ENCODE measurements at regions not wholly inside any gene's neighbourhood (a gene's known extent, or its start where the extent isn't known, plus 50 kb on each side); places are given as distances from the start of the nearest gene placed in this dataset.

DNA sequence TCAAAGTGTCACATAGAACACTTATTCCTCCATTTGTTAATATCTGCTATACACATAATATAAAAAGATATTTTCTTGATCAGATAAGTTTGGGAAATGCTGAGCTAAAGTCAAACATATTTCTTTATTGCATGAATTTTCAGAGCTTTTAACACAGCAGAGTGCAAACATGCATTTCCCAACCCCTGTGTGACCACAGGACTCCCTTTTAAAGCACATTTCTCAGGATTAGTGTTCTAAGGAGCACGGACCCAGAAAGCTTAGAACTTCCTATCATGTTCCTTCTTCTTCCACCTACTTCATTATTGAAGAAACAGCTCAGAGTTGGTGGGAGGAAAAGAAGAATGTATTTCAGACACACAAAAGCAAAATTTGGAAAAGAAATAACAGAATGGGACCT, 109.1 kb upstream of the CDC42BPA start:
- no peaks in the 10 kb centered on the region for H3K9me3 ChIP-seq (ENCODE audit: low read depth)
- no peaks in the 10 kb centered on the region for H3K79me2 ChIP-seq (ENCODE audit: low read depth)
- TF ChIP-seq, protein P1, sequence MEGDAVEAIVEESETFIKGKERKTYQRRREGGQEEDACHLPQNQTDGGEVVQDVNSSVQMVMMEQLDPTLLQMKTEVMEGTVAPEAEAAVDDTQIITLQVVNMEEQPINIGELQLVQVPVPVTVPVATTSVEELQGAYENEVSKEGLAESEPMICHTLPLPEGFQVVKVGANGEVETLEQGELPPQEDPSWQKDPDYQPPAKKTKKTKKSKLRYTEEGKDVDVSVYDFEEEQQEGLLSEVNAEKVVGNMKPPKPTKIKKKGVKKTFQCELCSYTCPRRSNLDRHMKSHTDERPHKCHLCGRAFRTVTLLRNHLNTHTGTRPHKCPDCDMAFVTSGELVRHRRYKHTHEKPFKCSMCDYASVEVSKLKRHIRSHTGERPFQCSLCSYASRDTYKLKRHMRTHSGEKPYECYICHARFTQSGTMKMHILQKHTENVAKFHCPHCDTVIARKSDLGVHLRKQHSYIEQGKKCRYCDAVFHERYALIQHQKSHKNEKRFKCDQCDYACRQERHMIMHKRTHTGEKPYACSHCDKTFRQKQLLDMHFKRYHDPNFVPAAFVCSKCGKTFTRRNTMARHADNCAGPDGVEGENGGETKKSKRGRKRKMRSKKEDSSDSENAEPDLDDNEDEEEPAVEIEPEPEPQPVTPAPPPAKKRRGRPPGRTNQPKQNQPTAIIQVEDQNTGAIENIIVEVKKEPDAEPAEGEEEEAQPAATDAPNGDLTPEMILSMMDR (IDR thresholded peaks at IDR 0.05) = no peak
- TF ChIP-seq EZH2phosphoT487 (IDR thresholded peaks at IDR 0.05) (no peak), EZH2 (IDR thresholded peaks at IDR 0.05) (no peak)
- H3K27me3 ChIP-seq = no peaks in the 10 kb centered on the region
- H4K20me1 ChIP-seq (ENCODE audit: low read depth) = no peaks in the 10 kb centered on the region
- Mint-ChIP-seq H3K4me1 (peaks cover 16% of the 10 kb centered on the region), H3K4me3 (no peak overlapping the region), H3K9me3 (peaks cover 2% of the 10 kb centered on the region), H3K27me3 (ENCODE audit: insufficient read depth, low read depth) (peaks cover 2% of the 10 kb centered on the region), H3K36me3 (no peaks in the 10 kb centered on the region), H3K27ac (no peak overlapping the region)
- H3K27ac ChIP-seq = no peak overlapping the region
- no peak for DNase-seq (ENCODE audit: low spot score)
- H3K36me3 ChIP-seq = no peaks in the 10 kb centered on the region
- H3K4me1 ChIP-seq = peaks cover 7% of the 10 kb centered on the region
- no peaks in the 10 kb centered on the region for H3F3A ChIP-seq (ENCODE audit: low read depth)
- H3K4me2 ChIP-seq = no peak overlapping the region
- H2AFZ ChIP-seq (replicated peaks) = no peak overlapping the region
- H3K9ac ChIP-seq = no peak overlapping the region
- H3K4me3 ChIP-seq = no peak overlapping the region

DNA sequence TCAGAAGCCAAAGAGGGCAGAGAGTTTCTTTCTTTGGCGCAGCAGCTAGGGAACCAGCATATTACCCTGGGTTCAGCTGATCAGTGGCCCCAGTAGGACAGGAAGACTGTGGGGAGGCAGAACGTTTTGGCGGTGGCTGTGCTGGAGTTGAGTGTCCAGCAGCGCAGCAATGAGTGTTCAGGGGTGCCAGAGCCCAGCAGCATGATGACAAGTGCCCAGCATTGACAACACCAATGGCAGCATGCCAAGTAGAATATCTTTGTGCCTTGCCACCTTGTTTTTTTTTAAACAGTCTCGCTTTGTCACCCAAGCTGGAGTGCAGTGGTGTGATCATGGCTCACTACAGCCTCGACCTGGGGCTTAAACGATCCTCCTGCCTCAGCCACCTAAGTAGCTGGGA, 106.7 kb upstream of the CDC42BPA start:
- Mint-ChIP-seq H3K36me3 (no peaks in the 10 kb centered on the region), H3K27me3 (ENCODE audit: insufficient read depth, low read depth) (peaks cover 3% of the 10 kb centered on the region), H3K27ac (no peak overlapping the region), H3K4me3 (no peak overlapping the region), H3K4me1 (peaks cover 9% of the 10 kb centered on the region), H3K9me3 (peaks cover 2% of the 10 kb centered on the region)
- H3K4me3 ChIP-seq = no peak overlapping the region
- H2AFZ ChIP-seq (replicated peaks) = no peak overlapping the region
- H3K36me3 ChIP-seq = no peaks in the 10 kb centered on the region
- no peaks in the 10 kb centered on the region for H4K20me1 ChIP-seq (ENCODE audit: low read depth)
- H3K9me3 ChIP-seq (ENCODE audit: low read depth) = no peaks in the 10 kb centered on the region
- H3K79me2 ChIP-seq (ENCODE audit: low read depth) = no peaks in the 10 kb centered on the region
- H3K27me3 ChIP-seq = no peaks in the 10 kb centered on the region
- H3K9ac ChIP-seq = no peak overlapping the region
- no peak for DNase-seq (ENCODE audit: low spot score)
- no peak overlapping the region for H3K27ac ChIP-seq
- TF ChIP-seq EZH2 (IDR thresholded peaks at IDR 0.05) (no peak), EZH2phosphoT487 (IDR thresholded peaks at IDR 0.05) (no peak)
- TF ChIP-seq, protein P1 (IDR thresholded peaks at IDR 0.05) = no peak
- no peaks in the 10 kb centered on the region for H3F3A ChIP-seq (ENCODE audit: low read depth)
- H3K4me2 ChIP-seq = no peak overlapping the region
- no peaks in the 10 kb centered on the region for H3K4me1 ChIP-seq

DNA sequence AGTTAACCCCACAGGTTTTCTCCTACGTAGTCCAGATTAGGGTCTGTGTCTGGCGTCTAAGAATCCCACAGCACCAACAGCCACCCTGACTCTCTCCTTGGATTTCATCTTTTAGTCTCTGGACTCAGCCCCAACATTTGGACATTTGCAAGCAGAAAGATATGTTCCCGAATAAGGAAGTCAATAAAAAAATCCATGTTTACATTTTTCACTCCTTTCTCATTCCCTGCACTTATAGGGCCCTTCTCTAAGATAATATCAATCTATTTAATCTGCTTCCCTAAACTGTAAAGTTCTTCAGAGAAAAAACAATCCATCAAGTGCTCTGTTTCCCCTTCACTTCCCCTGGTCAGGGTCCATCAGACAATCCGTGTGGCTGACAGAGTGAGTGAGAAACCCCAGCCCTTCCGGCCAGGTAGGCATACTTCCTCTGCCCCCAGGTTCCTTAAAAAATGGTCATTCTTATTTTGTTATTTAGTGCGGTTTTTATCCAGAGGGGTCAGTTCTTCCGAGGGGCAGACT, 105.9 kb upstream of the CDC42BPA start:
- DNase-seq (ENCODE audit: low spot score) = no peak
- peaks cover 3% of the 10 kb centered on the region for H3K27me3 Mint-ChIP-seq (ENCODE audit: insufficient read depth, low read depth)
- H3K36me3 Mint-ChIP-seq = no peaks in the 10 kb centered on the region
- H3K9ac ChIP-seq = no peak overlapping the region
- TF ChIP-seq EZH2 (IDR thresholded peaks at IDR 0.05) (no peak), EZH2phosphoT487 (IDR thresholded peaks at IDR 0.05) (no peak)
- TF ChIP-seq, protein P1 (IDR thresholded peaks at IDR 0.05) = no peak
- H3K4me2 ChIP-seq = no peak overlapping the region
- H3K4me3 Mint-ChIP-seq = no peak overlapping the region
- no peaks in the 10 kb centered on the region for H3K27me3 ChIP-seq
- H3K27ac Mint-ChIP-seq = no peak overlapping the region
- no peaks in the 10 kb centered on the region for H4K20me1 ChIP-seq (ENCODE audit: low read depth)
- no peak overlapping the region for H3K27ac ChIP-seq
- H3K4me3 ChIP-seq = no peak overlapping the region
- H3K4me1 ChIP-seq = no peaks in the 10 kb centered on the region
- H2AFZ ChIP-seq (replicated peaks) = no peak overlapping the region
- no peaks in the 10 kb centered on the region for H3K9me3 ChIP-seq (ENCODE audit: low read depth)
- H3K4me1 Mint-ChIP-seq = peaks cover 2% of the 10 kb centered on the region
- no peaks in the 10 kb centered on the region for H3F3A ChIP-seq (ENCODE audit: low read depth)
- no peaks in the 10 kb centered on the region for H3K36me3 ChIP-seq
- peaks cover 2% of the 10 kb centered on the region for H3K9me3 Mint-ChIP-seq
- H3K79me2 ChIP-seq (ENCODE audit: low read depth) = no peaks in the 10 kb centered on the region

All from neural progenitor cell (in vitro differentiated cells).